Sigmoid colon (tissue), 6 donors: ENCODE measurements at regions not wholly inside any gene's neighbourhood (a gene's known extent, or its start where the extent isn't known, plus 50 kb on each side); places are given as distances from the start of the nearest gene placed in this dataset.

ENCODE experiments used
- DNase-seq: peaks from one replicate; pipeline ENCODE4 v3.0.0-alpha.2; 2019
- H3K27ac ChIP-seq, 4 donors: fragments of 200-600 bp; sonication (generic); one replicate each; pipeline ENCODE4 v1.5.1; 2016 to 2019; ENCODE audit warnings: mild to moderate bottlenecking in 1 of 4
- H3K27me3 ChIP-seq, 3 donors: fragments of 200-600 bp; sonication (generic); one replicate each; pipeline ENCODE4 v1.5.1; 2019; ENCODE audit warnings: mild to moderate bottlenecking in 1 of 3
- H3K36me3 ChIP-seq, 4 donors: fragments of 200-600 bp; sonication (generic); one replicate each; pipeline ENCODE4 v1.5.1; 2016 to 2019
- H3K4me1 ChIP-seq, 4 donors: fragments of 200-600 bp; sonication (generic); one replicate each; pipeline ENCODE4 v1.5.1; 2017 to 2019
- H3K4me3 ChIP-seq, 4 donors: fragments of 200-600 bp; sonication (generic); one replicate each; pipeline ENCODE4 v1.5.1; 2017 to 2019; ENCODE audit warnings: mild to moderate bottlenecking in 2 of 4, moderate library complexity in 1 of 4
- H3K9me3 ChIP-seq, 4 donors: fragments of 200-600 bp in 3 of 4; sonication (generic) in 3 of 4; one replicate each; pipeline versions ENCODE4 v1.5.1 to v1.6.1; 2013 to 2019
- CTCF ChIP-seq, 4 experiments: fragments of 450-650 bp in 3 of 4; fragments of 200-600 bp in 1 of 4; IDR thresholded peaks; one replicate each; pipeline ENCODE4 v1.5.1; 2016 to 2019; ENCODE audit warnings: antibody characterized with exemption in 4 of 4, mild to moderate bottlenecking in 3 of 4, moderate library complexity in 2 of 4
- EP300 ChIP-seq, 4 donors: sonication (generic); formaldehyde crosslinking; IDR thresholded peaks; one replicate each; pipeline ENCODE4 v1.6.1; 2017; ENCODE audit warnings: antibody characterized with exemption in 4 of 4
- POLR2A ChIP-seq, 2 donors: fragments of 450-650 bp; IDR thresholded peaks; one replicate each; pipeline ENCODE4 v1.6.1; 2016; ENCODE audit warnings: antibody characterized with exemption in 2 of 2, mild to moderate bottlenecking in 2 of 2, moderate library complexity in 2 of 2
- POLR2AphosphoS5 ChIP-seq, 4 donors: sonication (generic); formaldehyde crosslinking; IDR thresholded peaks; one replicate each; pipeline ENCODE4 v1.6.1; 2017; ENCODE audit warnings: antibody characterized with exemption in 4 of 4
- WGBS, 2 donors: extraction: QIAGEN DNeasy Blood & Tissue Kit; methylation state at CpG; one replicate each; pipeline ENCODE4 v1.1.7; 2013; 5-methylcytosine and 5-hydroxymethylcytosine counted together
- intact Hi-C: fragments of 100-400 bp; cut with DNase I; formaldehyde crosslinking; loops from one replicate; pipeline ENCODE4 v1.15.1; 2023
- small RNA-seq, 3 donors: library from RNA; depleted of rRNA; stranded (forward); fragments of <200 nt; gene quantifications; one replicate each; pipeline ENCODE3, GENCODE V24; 2016
- donor health status: healthy with polysubstance abuse.
- donor health status: healthy.

GRCh38 chr15:56783156-56783856 is 50.0 kb upstream of the ZNF280D start:
- Histone ChIP-seq H3K4me1 (no peaks in the 10 kb centered on the region), H3K36me3 (no peaks in the 10 kb centered on the region), H3K27ac (no peak overlapping the region), H3K27me3 (no peaks in the 10 kb centered on the region), H3K9me3 (no peaks in the 10 kb centered on the region), H3K4me3 (no peak overlapping the region)
- no peak for DNase-seq
- intact Hi-C loops = no loop called here
- 92 to 95% methylated on average over 7 of the region's 7 CpGs for WGBS, 2 donors
- TF ChIP-seq POLR2AphosphoS5 (IDR thresholded peaks at IDR 0.05) = no peak
- TF ChIP-seq CTCF (IDR thresholded peaks at IDR 0.05) = no peak
- TF ChIP-seq EP300 (IDR thresholded peaks at IDR 0.05) = no peak
- no peak for TF ChIP-seq POLR2A (IDR thresholded peaks at IDR 0.05)

Small RNA genes in the stretch of these regions (small RNA-seq; reads per million reads assigned to genes)
- 0 reads per million in 3 donors for gene AC090517.1
- gene AC090517.3 = 0 reads per million in 3 donors
